ENCODE measurements at regions not wholly inside any gene's neighbourhood (a gene's known extent, or its start where the extent isn't known, plus 50 kb on each side); places are given as distances from the start of the nearest gene placed in this dataset.

GRCh38 chr2:128591861-128592822 lies 273.5 kb upstream of the HS6ST1 start:
- TF ChIP-seq, protein P1, sequence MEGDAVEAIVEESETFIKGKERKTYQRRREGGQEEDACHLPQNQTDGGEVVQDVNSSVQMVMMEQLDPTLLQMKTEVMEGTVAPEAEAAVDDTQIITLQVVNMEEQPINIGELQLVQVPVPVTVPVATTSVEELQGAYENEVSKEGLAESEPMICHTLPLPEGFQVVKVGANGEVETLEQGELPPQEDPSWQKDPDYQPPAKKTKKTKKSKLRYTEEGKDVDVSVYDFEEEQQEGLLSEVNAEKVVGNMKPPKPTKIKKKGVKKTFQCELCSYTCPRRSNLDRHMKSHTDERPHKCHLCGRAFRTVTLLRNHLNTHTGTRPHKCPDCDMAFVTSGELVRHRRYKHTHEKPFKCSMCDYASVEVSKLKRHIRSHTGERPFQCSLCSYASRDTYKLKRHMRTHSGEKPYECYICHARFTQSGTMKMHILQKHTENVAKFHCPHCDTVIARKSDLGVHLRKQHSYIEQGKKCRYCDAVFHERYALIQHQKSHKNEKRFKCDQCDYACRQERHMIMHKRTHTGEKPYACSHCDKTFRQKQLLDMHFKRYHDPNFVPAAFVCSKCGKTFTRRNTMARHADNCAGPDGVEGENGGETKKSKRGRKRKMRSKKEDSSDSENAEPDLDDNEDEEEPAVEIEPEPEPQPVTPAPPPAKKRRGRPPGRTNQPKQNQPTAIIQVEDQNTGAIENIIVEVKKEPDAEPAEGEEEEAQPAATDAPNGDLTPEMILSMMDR (IDR thresholded peaks at IDR 0.05): no peak
- no peak for TF ChIP-seq POLR2A (IDR thresholded peaks at IDR 0.05)

Data from lower leg skin (tissue), 3 donors.